IPS DF 6.9 (cell line): ENCODE measurements at regions not wholly inside any gene's neighbourhood (a gene's known extent, or its start where the extent isn't known, plus 50 kb on each side); places are given as distances from the start of the nearest gene placed in this dataset.

ENCODE experiments used
- DNase-seq: peaks from one replicate; pipeline ENCODE4 v3.0.0-alpha.2; 2013; ENCODE audit warnings: low read depth, low spot score
- H3K27ac ChIP-seq: one replicate; pipeline ENCODE4 v1.5.1; 2013; ENCODE audit warnings: low read length, control low read depth
- H3K27me3 ChIP-seq: 2 replicates; pipeline ENCODE4 v1.6.1; 2013; ENCODE audit warnings: mild to moderate bottlenecking, low read length; ENCODE audit not compliant: control insufficient read depth, insufficient read depth
- H3K36me3 ChIP-seq: 2 replicates; pipeline ENCODE4 v1.6.1; 2013; ENCODE audit warnings: low read length; ENCODE audit not compliant: control insufficient read depth, insufficient read depth
- H3K4me1 ChIP-seq: 2 replicates; pipeline ENCODE4 v1.6.1; 2013; ENCODE audit warnings: low read length; ENCODE audit not compliant: control insufficient read depth, insufficient read depth
- H3K4me3 ChIP-seq: 2 replicates; pipeline ENCODE4 v1.5.1; 2013; ENCODE audit warnings: mild to moderate bottlenecking, low read length
- H3K9me3 ChIP-seq: 2 replicates; pipeline ENCODE4 v1.6.1; 2013; ENCODE audit warnings: low read length, inconsistent platforms; ENCODE audit not compliant: control insufficient read depth, insufficient read depth
- WGBS: extraction: QIAGEN DNeasy Blood & Tissue Kit; methylation state at CpG from one replicate; pipeline ENCODE4 v1.1.7; 2013; ENCODE audit warnings: mixed read lengths, missing lambda C conversion rate; ENCODE audit not compliant: insufficient read length, insufficient coverage; 5-methylcytosine and 5-hydroxymethylcytosine counted together

DNA sequence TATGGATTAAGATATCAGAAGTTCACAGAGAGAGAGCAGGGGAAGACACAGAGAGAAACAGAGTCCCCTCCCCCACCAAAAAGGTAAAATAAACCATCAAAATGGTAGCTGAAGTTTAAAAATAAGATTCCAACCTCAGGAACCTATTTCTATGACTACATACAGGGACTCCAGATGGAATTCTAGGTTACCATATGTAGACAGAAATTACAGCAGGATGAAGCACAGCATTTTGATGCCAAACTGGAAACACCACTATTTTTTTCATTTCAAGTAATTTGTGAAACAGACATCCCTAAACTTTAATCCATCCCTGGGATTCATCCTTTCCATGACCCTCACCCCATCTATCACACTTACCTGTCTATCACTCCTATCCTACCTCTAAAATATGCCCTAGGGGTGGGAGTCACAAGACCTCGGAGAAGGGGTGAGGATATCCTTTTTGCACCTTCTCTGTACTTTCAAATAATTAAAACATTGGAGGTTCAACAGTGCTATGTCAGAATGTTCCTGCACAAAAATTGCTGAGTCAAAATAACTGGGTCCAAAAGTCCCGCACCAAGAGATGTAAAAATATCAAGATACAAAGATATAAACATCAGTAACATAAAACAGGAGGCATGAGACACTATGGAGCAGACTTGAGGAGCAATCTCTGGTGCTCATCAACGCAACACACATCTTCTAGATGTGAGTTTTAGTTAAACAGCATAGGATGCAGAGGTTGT is 344.5 kb upstream of the RASGEF1B start:
- no CpG with 5 or more reads among the region's 3 CpGs for WGBS
- H3K27me3 ChIP-seq: no peaks in the 10 kb centered on the region
- no peak overlapping the region for H3K27ac ChIP-seq
- no peaks in the 10 kb centered on the region for H3K36me3 ChIP-seq
- DNase-seq: no peak
- H3K9me3 ChIP-seq: no peaks in the 10 kb centered on the region
- H3K4me1 ChIP-seq: no peaks in the 10 kb centered on the region
- no peak overlapping the region for H3K4me3 ChIP-seq

- Histone ChIP-seq H3K27ac (no peak overlapping the region), H3K27me3 (no peaks in the 10 kb centered on the region), H3K4me3 (no peak overlapping the region), H3K36me3 (no peaks in the 10 kb centered on the region), H3K9me3 (no peaks in the 10 kb centered on the region), H3K4me1 (no peaks in the 10 kb centered on the region)
- no peak for DNase-seq
- no CpG with 5 or more reads among the region's 3 CpGs for WGBS
Measured at GRCh38 chr4:81814987-81815541, 343.4 kb upstream of the RASGEF1B start.

GRCh38 chr4:81811562-81812293 is 340.0 kb upstream of the RASGEF1B start:
- H3K27ac ChIP-seq: no peak overlapping the region
- no peaks in the 10 kb centered on the region for H3K36me3 ChIP-seq
- no peak overlapping the region for H3K4me3 ChIP-seq
- no peaks in the 10 kb centered on the region for H3K27me3 ChIP-seq
- no peaks in the 10 kb centered on the region for H3K4me1 ChIP-seq
- H3K9me3 ChIP-seq: no peaks in the 10 kb centered on the region
- WGBS: no CpG with 5 or more reads among the region's 5 CpGs
- DNase-seq: no peak

GRCh38 chr4:81808011-81808672 is 336.4 kb upstream of the RASGEF1B start:
- H3K27me3 ChIP-seq: no peaks in the 10 kb centered on the region
- H3K4me3 ChIP-seq: no peak overlapping the region
- H3K36me3 ChIP-seq: no peaks in the 10 kb centered on the region
- H3K9me3 ChIP-seq: no peaks in the 10 kb centered on the region
- WGBS: no CpG with 5 or more reads among the region's 2 CpGs
- DNase-seq: no peak
- H3K27ac ChIP-seq: no peak overlapping the region
- no peaks in the 10 kb centered on the region for H3K4me1 ChIP-seq

DNA sequence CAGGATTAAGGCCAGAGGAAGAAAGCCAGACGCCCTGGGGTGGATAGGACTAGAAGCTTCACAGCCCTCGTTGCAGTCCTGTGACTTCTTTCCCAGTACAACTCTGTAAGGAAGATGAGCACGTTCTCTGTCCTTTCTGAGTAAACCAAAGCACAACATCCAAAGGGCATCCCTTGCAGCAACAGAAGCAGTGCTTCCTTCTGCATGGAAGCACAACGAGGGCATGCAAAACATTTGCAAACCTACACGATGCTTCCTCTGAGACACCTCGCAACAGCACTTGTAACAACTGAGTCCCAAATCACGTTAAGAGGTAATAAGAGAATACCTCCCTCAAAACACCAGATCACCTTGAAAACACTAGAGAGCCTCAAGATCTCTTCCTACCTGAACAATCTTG is 335.7 kb upstream of the RASGEF1B start:
- no peak overlapping the region for H3K4me3 ChIP-seq
- no peaks in the 10 kb centered on the region for H3K9me3 ChIP-seq
- DNase-seq: no peak
- no peaks in the 10 kb centered on the region for H3K36me3 ChIP-seq
- H3K27me3 ChIP-seq: no peaks in the 10 kb centered on the region
- no CpG with 5 or more reads among the region's 7 CpGs for WGBS
- no peak overlapping the region for H3K27ac ChIP-seq
- H3K4me1 ChIP-seq: no peaks in the 10 kb centered on the region

DNA sequence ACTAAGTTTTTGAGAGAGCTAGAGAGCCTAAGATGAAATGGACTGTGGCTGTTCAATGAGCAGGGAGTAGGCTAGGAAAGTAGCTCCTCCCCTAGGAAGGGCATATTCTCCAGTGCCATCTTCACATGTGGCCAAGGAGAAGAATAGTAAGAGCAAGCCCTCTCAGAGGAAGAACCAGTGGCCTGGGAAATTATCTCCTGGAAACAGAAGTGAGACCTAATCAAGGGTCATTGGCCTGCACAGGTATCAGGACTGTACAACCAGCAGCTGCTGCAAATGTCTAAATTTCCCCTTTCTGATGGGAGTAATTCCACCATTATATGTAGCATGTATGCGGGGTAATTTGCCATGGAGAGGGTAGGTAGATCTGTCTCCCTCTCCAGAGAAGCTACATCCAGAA is 334.8 kb upstream of the RASGEF1B start:
- no peak for DNase-seq
- Histone ChIP-seq H3K27me3 (no peaks in the 10 kb centered on the region), H3K4me1 (no peaks in the 10 kb centered on the region; the same call in 1 of the 2 replicates), H3K36me3 (no peaks in the 10 kb centered on the region), H3K4me3 (no peak overlapping the region), H3K27ac (no peak overlapping the region), H3K9me3 (no peaks in the 10 kb centered on the region)
- WGBS: no CpG with 5 or more reads among the region's 1 CpG

GRCh38 chr4:81804849-81805248 is 333.1 kb upstream of the RASGEF1B start:
- Histone ChIP-seq H3K36me3 (no peaks in the 10 kb centered on the region), H3K27me3 (no peaks in the 10 kb centered on the region), H3K4me1 (no peaks in the 10 kb centered on the region; the same call in 1 of the 2 replicates), H3K27ac (no peak overlapping the region), H3K9me3 (no peaks in the 10 kb centered on the region), H3K4me3 (no peak overlapping the region)
- no peak for DNase-seq
- WGBS: no CpG with 5 or more reads among the region's 1 CpG

GRCh38 chr4:81802285-81802846 is 330.7 kb upstream of the RASGEF1B start:
- no peak for DNase-seq
- WGBS: no CpG with 5 or more reads among the region's 5 CpGs
- Histone ChIP-seq H3K4me3 (no peak overlapping the region), H3K9me3 (no peaks in the 10 kb centered on the region), H3K27ac (no peak overlapping the region), H3K4me1 (no peaks in the 10 kb centered on the region; the same call in 1 of the 2 replicates), H3K36me3 (no peaks in the 10 kb centered on the region), H3K27me3 (no peaks in the 10 kb centered on the region)

GRCh38 chr4:81799371-81799770 is 327.7 kb upstream of the RASGEF1B start:
- Histone ChIP-seq H3K27me3 (no peaks in the 10 kb centered on the region), H3K27ac (no peak overlapping the region), H3K4me1 (no peaks in the 10 kb centered on the region; the same call in 1 of the 2 replicates), H3K9me3 (no peaks in the 10 kb centered on the region), H3K4me3 (no peak overlapping the region), H3K36me3 (no peaks in the 10 kb centered on the region)
- whole genome bisulfite sequencing: no CpG with 5 or more reads among the region's 1 CpG
- no peak for DNase-seq
